ENCODE measurements at regions not wholly inside any gene's neighbourhood (a gene's known extent, or its start where the extent isn't known, plus 50 kb on each side); places are given as distances from the start of the nearest gene placed in this dataset.

DNA sequence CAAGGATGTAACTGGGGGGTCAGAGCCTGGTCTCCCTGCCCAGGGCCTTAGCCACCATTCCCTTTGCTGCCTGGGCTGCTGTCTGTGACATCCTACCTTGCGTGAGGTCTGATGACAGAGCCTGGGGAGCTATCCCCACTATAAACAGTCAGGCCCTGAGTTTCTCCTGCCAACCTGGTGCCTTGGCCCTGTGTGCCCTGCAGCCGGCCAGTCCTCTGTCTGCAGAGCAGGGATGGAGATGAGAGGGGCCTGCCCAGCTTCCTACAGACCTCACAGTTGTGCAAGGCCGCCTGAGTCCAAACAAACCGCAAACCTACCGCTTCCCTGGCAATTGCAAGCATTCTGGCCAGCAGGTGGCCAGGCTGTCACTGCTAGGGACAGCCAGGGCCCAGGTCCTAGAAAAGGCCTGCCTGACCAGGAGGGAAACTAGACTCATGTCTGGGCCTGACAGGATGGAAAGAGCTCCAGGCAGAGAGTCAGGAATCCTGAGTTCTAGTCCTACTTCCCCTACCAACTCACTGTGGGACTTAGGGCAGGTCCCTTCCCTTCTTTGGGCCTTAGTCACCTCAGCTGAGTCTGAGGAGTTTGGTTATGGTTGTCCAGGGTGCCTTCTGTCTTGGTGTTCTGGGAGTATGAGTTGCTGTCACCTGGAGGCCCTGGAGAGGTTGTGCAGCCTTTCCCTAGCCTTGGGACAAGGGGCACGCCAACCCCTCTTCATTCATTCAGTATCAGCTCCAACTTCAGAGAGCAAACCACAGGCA lies 86.2 kb downstream of the VEGFA start (continued):
- TF ChIP-seq SMAD4 (CRISPR knock-in tag; conservative IDR thresholded peaks at IDR 0.05) (peak; percentile 92), TCF7 (IDR thresholded peaks at IDR 0.05; ENCODE audit: borderline replicate concordance) (no peak), FOXK1 (CRISPR knock-in tag; IDR thresholded peaks at IDR 0.05; ENCODE audit: borderline replicate concordance) (no peak), TCFL5 (CRISPR knock-in tag; conservative IDR thresholded peaks at IDR 0.05) (no peak), ZNF263 (CRISPR knock-in tag; IDR thresholded peaks at IDR 0.05; ENCODE audit: borderline replicate concordance) (peak; percentile 43; the same call in 1 of the 2 replicates), SMARCC2 (IDR thresholded peaks at IDR 0.05; ENCODE audit: low read depth) (no peak), ZNF277 (CRISPR knock-in tag; IDR thresholded peaks at IDR 0.05; ENCODE audit: borderline replicate concordance) (no peak), CTCF (IDR thresholded peaks at IDR 0.05 in 2 of 3, conservative IDR thresholded peaks at IDR 0.05 in 1 of 3; ENCODE audit: insufficient read depth in 2 of 3, low read depth in 1 of 3, low read length in 3 of 3) (peak; percentile 83 to 89 (median 84)), NFRKB (IDR thresholded peaks at IDR 0.05; ENCODE audit: low read depth) (no peak; the same call in 1 of the 2 replicates), ZNF212 (CRISPR knock-in tag; IDR thresholded peaks at IDR 0.05) (peak; percentile 67; the same call in 1 of the 2 replicates), SMAD3 (CRISPR knock-in tag; conservative IDR thresholded peaks at IDR 0.05) (no peak), RAD21 (CRISPR knock-in tag; conservative IDR thresholded peaks at IDR 0.05 in 1 of 2, IDR thresholded peaks at IDR 0.05 in 1 of 2) (peak; percentile 89 to 92), FOXA3 (CRISPR knock-in tag; conservative IDR thresholded peaks at IDR 0.05 in 1 of 2, IDR thresholded peaks at IDR 0.05 in 1 of 2) (peak in 1 of 2 experiments; percentile 19; a peak in 1 of 4 replicates), NUFIP1 (IDR thresholded peaks at IDR 0.05; ENCODE audit: partially characterized antibody) (no peak), MYBL2 (IDR thresholded peaks at IDR 0.05; ENCODE audit: low read depth) (no peak), MYBL2 (CRISPR knock-in tag; IDR thresholded peaks at IDR 0.05; ENCODE audit: borderline replicate concordance) (no peak), ARID2 (IDR thresholded peaks at IDR 0.05) (no peak), KDM2B (CRISPR knock-in tag; IDR thresholded peaks at IDR 0.05) (no peak), ZNF274 (IDR thresholded peaks at IDR 0.05; ENCODE audit: borderline replicate concordance, low read depth, low read length) (no peak), SIRT6 (IDR thresholded peaks at IDR 0.05; ENCODE audit: low read depth, low read length) (no peak), ZNF507 (tag; conservative IDR thresholded peaks at IDR 0.05) (no peak), SREBF2 (CRISPR knock-in tag; IDR thresholded peaks at IDR 0.05) (no peak), EP300 (IDR thresholded peaks at IDR 0.05; ENCODE audit: low read length) (0 out of 2 replicates have a peak, but pooled peaks have one; percentile 19), FOXK2 (conservative IDR thresholded peaks at IDR 0.05 in 1 of 2, IDR thresholded peaks at IDR 0.05 in 1 of 2; ENCODE audit: low read depth in 2 of 2) (no peak)

Measured in K562 (cell line).